GM18517 (cell line): ENCODE measurements at regions not wholly inside any gene's neighbourhood (a gene's known extent, or its start where the extent isn't known, plus 50 kb on each side); places are given as distances from the start of the nearest gene placed in this dataset.
"Not testable (repeated sequence)": the region's sequence is repeated elsewhere in the genome, so short reads cannot be mapped to it uniquely, and the experiment has no call there.

Experiments used
- ATAC-seq: cut with Tn5 transposase; IDR thresholded peaks from one replicate; pipeline ENCODE4 v1.9.1; 2021; ENCODE audit warnings: mild to moderate bottlenecking, moderate library complexity; ENCODE audit not compliant: unreplicated experiment

GRCh38 chr7:8809320-8809719 is 375.9 kb downstream of the NXPH1 start:
- no peak for ATAC-seq

- no peak for ATAC-seq
Measured at GRCh38 chr7:8817448-8818036, 384.1 kb downstream of the NXPH1 start.

GRCh38 chr7:8818406-8818805 is 385.0 kb downstream of the NXPH1 start:
- no peak for ATAC-seq

GRCh38 chr7:8822595-8822994 is 389.2 kb downstream of the NXPH1 start:
- no peak for ATAC-seq

- no peak for ATAC-seq
Measured at GRCh38 chr7:8823486-8823885, 390.1 kb downstream of the NXPH1 start.

GRCh38 chr7:8827329-8827728 is 393.9 kb downstream of the NXPH1 start:
- no peak for ATAC-seq

- no peak for ATAC-seq
Measured at GRCh38 chr7:8829100-8829499, 395.7 kb downstream of the NXPH1 start.

GRCh38 chr7:8831376-8831775 is 398.0 kb downstream of the NXPH1 start:
- no peak for ATAC-seq

- ATAC-seq = no peak
Measured at GRCh38 chr7:8833355-8833754, 399.9 kb downstream of the NXPH1 start.

GRCh38 chr7:8841171-8841570 is 407.8 kb downstream of the NXPH1 start:
- no peak for ATAC-seq

- no peak for ATAC-seq
Measured at GRCh38 chr7:8871716-8872115, 438.3 kb downstream of the NXPH1 start.

GRCh38 chr7:8881916-8882315 is 448.5 kb downstream of the NXPH1 start:
- no peak for ATAC-seq

- ATAC-seq = no peak
Measured at GRCh38 chr7:8885480-8886000, 452.1 kb downstream of the NXPH1 start.

- not testable (repeated sequence) for ATAC-seq
Measured at GRCh38 chr7:8890346-8890745, 456.9 kb downstream of the NXPH1 start.

GRCh38 chr7:8893775-8894174 is 460.4 kb downstream of the NXPH1 start:
- ATAC-seq = no peak

GRCh38 chr7:8906396-8907075 is 473.1 kb downstream of the NXPH1 start:
- no peak for ATAC-seq

- no peak for ATAC-seq
Measured at GRCh38 chr7:8908889-8909288, 475.5 kb downstream of the NXPH1 start.

- no peak for ATAC-seq
Measured at GRCh38 chr7:8913682-8914081, 480.3 kb downstream of the NXPH1 start.

GRCh38 chr7:8921807-8922206 is 488.4 kb downstream of the NXPH1 start:
- no peak for ATAC-seq

- no peak for ATAC-seq
Measured at GRCh38 chr7:8922726-8923125, 489.3 kb downstream of the NXPH1 start.

- no peak for ATAC-seq
Measured at GRCh38 chr7:8923164-8923806, 489.9 kb downstream of the NXPH1 start.
